H9 (cell line): ENCODE measurements at regions not wholly inside any gene's neighbourhood (a gene's known extent, or its start where the extent isn't known, plus 50 kb on each side); places are given as distances from the start of the nearest gene placed in this dataset.

ENCODE experiments used
- DNase-seq: peaks from one replicate; pipeline ENCODE4 v3.0.0-alpha.2; 2017
- H2AFZ ChIP-seq: one replicate; pipeline ENCODE4 v1.6.1; 2013; ENCODE audit warnings: mild to moderate bottlenecking, low read length, control low read depth, moderate library complexity
- H2AK5ac ChIP-seq: 2 replicates; pipeline ENCODE4 v1.6.1; 2013; ENCODE audit warnings: low read length, control low read depth, mixed read lengths; ENCODE audit not compliant: insufficient read length
- H2BK120ac ChIP-seq: one replicate; pipeline ENCODE4 v1.6.1; 2013; ENCODE audit warnings: low read depth, mild to moderate bottlenecking, low read length, control low read depth, inconsistent platforms; ENCODE audit not compliant: poor library complexity, severe bottlenecking
- H2BK12ac ChIP-seq: 2 replicates; pipeline ENCODE4 v1.6.1; 2013; ENCODE audit warnings: low read length, control low read depth, mixed read lengths, low read depth; ENCODE audit not compliant: insufficient read length
- H2BK15ac ChIP-seq: 2 replicates; pipeline ENCODE4 v1.6.1; 2013; ENCODE audit warnings: low read depth, low read length, control low read depth
- H2BK20ac ChIP-seq: one replicate; pipeline ENCODE4 v1.6.1; 2013; ENCODE audit warnings: low read depth, mild to moderate bottlenecking, low read length, control low read depth, inconsistent platforms; ENCODE audit not compliant: poor library complexity, severe bottlenecking
- H2BK5ac ChIP-seq: 2 replicates; pipeline ENCODE4 v1.6.1; 2013; ENCODE audit warnings: low read length, control low read depth, mixed read lengths; ENCODE audit not compliant: insufficient read length
- H3K14ac ChIP-seq: 2 replicates; pipeline ENCODE4 v1.6.1; 2013; ENCODE audit warnings: low read length, control low read depth; ENCODE audit not compliant: insufficient read depth
- H3K18ac ChIP-seq: 2 replicates; pipeline ENCODE4 v1.6.1; 2013; ENCODE audit warnings: low read depth, mild to moderate bottlenecking, mixed read lengths, low read length, control low read depth; ENCODE audit not compliant: insufficient read length
- H3K23ac ChIP-seq: 2 replicates; pipeline ENCODE4 v1.6.1; 2013; ENCODE audit warnings: low read length, control low read depth, mixed read lengths, low read depth; ENCODE audit not compliant: insufficient read length
- H3K23me2 ChIP-seq: 2 replicates; pipeline ENCODE4 v1.6.1; 2013; ENCODE audit warnings: low read depth, mild to moderate bottlenecking, mixed read lengths, low read length, control low read depth; ENCODE audit not compliant: insufficient read length, poor library complexity, severe bottlenecking
- H3K27ac ChIP-seq: 2 replicates; pipeline ENCODE4 v1.5.1; 2013; ENCODE audit warnings: low read length, control low read depth, mixed read lengths, low read depth; ENCODE audit not compliant: insufficient read length
- H3K27me3 ChIP-seq: 2 replicates; pipeline ENCODE4 v1.6.1; 2013; ENCODE audit warnings: low read length, control low read depth, inconsistent platforms; ENCODE audit not compliant: insufficient read depth
- H3K4ac ChIP-seq: 2 replicates; pipeline ENCODE4 v1.6.1; 2013; ENCODE audit warnings: low read depth, mild to moderate bottlenecking, control low read depth, inconsistent platforms, low read length, moderate library complexity
- H3K4me1 ChIP-seq: 2 replicates; pipeline ENCODE4 v1.6.1; 2013; ENCODE audit warnings: low read length, control low read depth, inconsistent platforms; ENCODE audit not compliant: insufficient read depth
- H3K4me2 ChIP-seq: 2 replicates; pipeline ENCODE4 v1.6.1; 2013; ENCODE audit warnings: low read length, control low read depth, mixed read lengths; ENCODE audit not compliant: insufficient read length, insufficient read depth
- H3K56ac ChIP-seq: 2 replicates; pipeline ENCODE4 v1.6.1; 2013; ENCODE audit warnings: low read depth, mild to moderate bottlenecking, mixed read lengths, low read length, control low read depth; ENCODE audit not compliant: insufficient read length
- H3K79me1 ChIP-seq: 2 replicates; pipeline ENCODE4 v1.6.1; 2013; ENCODE audit warnings: low read depth, mild to moderate bottlenecking, moderate library complexity, low read length, control low read depth, inconsistent platforms; ENCODE audit not compliant: insufficient read depth, poor library complexity, severe bottlenecking
- H3K79me2 ChIP-seq: 2 replicates; pipeline ENCODE4 v1.6.1; 2013; ENCODE audit warnings: low read length, control low read depth, inconsistent platforms; ENCODE audit not compliant: insufficient read depth
- H3K9ac ChIP-seq: 2 replicates; pipeline ENCODE4 v1.6.1; 2013; ENCODE audit warnings: low read length, control low read depth, mixed read lengths; ENCODE audit not compliant: insufficient read length; ENCODE audit errors: extremely low read depth
- H3K9me3 ChIP-seq: one replicate; pipeline ENCODE4 v1.6.1; 2013; ENCODE audit warnings: low read depth, low read length, inconsistent platforms; ENCODE audit not compliant: control insufficient read depth
- H3T11ph ChIP-seq: one replicate; pipeline ENCODE4 v1.6.1; 2013; ENCODE audit warnings: mild to moderate bottlenecking, low read length, control low read depth, inconsistent platforms
- H4K20me1 ChIP-seq: one replicate; pipeline ENCODE4 v1.6.1; 2013; ENCODE audit not compliant: control insufficient read depth, insufficient read length, insufficient read depth
- H4K5ac ChIP-seq: 2 replicates; pipeline ENCODE4 v1.6.1; 2013; ENCODE audit warnings: low read depth, mild to moderate bottlenecking, mixed read lengths, low read length, control low read depth; ENCODE audit not compliant: insufficient read length
- H4K8ac ChIP-seq: replicated peaks from 2 replicates; pipeline ENCODE4 v1.6.1; 2013; ENCODE audit warnings: low read length, control low read depth, mixed read lengths, low read depth; ENCODE audit not compliant: insufficient read length
- H4K91ac ChIP-seq: 2 replicates; pipeline ENCODE4 v1.6.1; 2013; ENCODE audit warnings: low read depth, mild to moderate bottlenecking, moderate library complexity, mixed read lengths, low read length, control low read depth; ENCODE audit not compliant: insufficient read length
- H3K27ac Mint-ChIP-seq, 3 experiments: 2 replicates in 2 of 3; 3 replicates in 1 of 3; pipeline ENCODE4 v1.8.0; 2020 to 2021; ENCODE audit warnings: mixed read lengths in 3 of 3, mild to moderate bottlenecking in 1 of 3, moderate library complexity in 1 of 3
- H3K27me3 Mint-ChIP-seq: 2 replicates; pipeline ENCODE4 v1.8.0; 2021; ENCODE audit warnings: low read depth, mild to moderate bottlenecking, moderate library complexity, mixed read lengths
- H3K36me3 Mint-ChIP-seq, 3 experiments: 2 replicates in 2 of 3; 3 replicates in 1 of 3; pipeline ENCODE4 v1.8.0; 2020 to 2021; ENCODE audit warnings: low read depth in 3 of 3, mixed read lengths in 3 of 3; ENCODE audit not compliant: insufficient read depth in 1 of 3
- H3K4me1 Mint-ChIP-seq, 2 experiments: 2 replicates each; pipeline ENCODE4 v1.8.0; 2020; ENCODE audit warnings: mixed read lengths in 2 of 2
- H3K4me3 Mint-ChIP-seq, 2 experiments: 2 replicates in 1 of 2; 3 replicates in 1 of 2; pipeline ENCODE4 v1.8.0; 2020 to 2021; ENCODE audit warnings: mild to moderate bottlenecking in 2 of 2, mixed read lengths in 2 of 2, moderate library complexity in 1 of 2
- H3K9me3 Mint-ChIP-seq, 2 experiments: 2 replicates in 1 of 2; 3 replicates in 1 of 2; pipeline ENCODE4 v1.8.0; 2020; ENCODE audit warnings: mild to moderate bottlenecking in 2 of 2, mixed read lengths in 2 of 2, moderate library complexity in 1 of 2
- WGBS: extraction: QIAGEN DNeasy Blood & Tissue Kit; methylation state at CpG from one replicate; pipeline ENCODE4 v1.1.7; 2013; ENCODE audit warnings: missing lambda C conversion rate, low lambda C conversion rate, mixed read lengths; ENCODE audit not compliant: insufficient read length; ENCODE audit errors: extremely low coverage; 5-methylcytosine and 5-hydroxymethylcytosine counted together
- TF ChIP-seq, protein P1 (sequence below): fragments of 200-600 bp; sonication (generic); conservative IDR thresholded peaks from 3 replicates; pipeline ENCODE4 v1.8.0; 2021; ENCODE audit warnings: antibody characterized with exemption, mild to moderate bottlenecking

DNA sequence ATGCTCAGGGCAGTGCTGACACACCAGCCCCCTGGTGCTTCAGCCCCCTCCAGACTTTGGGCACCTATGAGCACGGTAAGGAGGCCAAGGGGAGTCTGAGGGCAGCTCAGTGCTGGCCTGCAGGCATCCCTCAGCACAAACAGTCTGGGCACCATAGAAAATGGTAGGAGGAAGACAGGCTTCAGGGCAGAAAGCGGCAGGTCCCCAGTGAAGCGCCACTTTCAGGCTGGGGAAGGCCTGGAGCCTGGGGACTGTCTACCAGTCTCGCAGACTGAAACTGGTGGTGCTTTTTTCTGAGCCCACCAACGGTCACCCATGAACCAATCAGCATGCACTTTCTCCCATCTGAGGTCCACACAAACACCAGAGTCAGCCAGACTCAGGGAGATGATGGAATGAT lies 1074.7 kb downstream of the PCDH18 start:
- H3K27ac Mint-ChIP-seq: no peak overlapping the region
- H2BK5ac ChIP-seq: no peak overlapping the region
- H4K20me1 ChIP-seq: no peaks in the 10 kb centered on the region
- no peak overlapping the region for H2AK5ac ChIP-seq
- H3K4me1 Mint-ChIP-seq: peaks cover 4 to 5% of the 10 kb centered on the region in 2 experiments; a peak in 2 of 4 replicates
- H3K4me1 ChIP-seq: no peaks in the 10 kb centered on the region; the same call in 1 of the 2 replicates
- no peak overlapping the region for H2AFZ ChIP-seq
- no peak overlapping the region for H4K5ac ChIP-seq
- H3K27me3 ChIP-seq: no peaks in the 10 kb centered on the region
- no peak overlapping the region for H3K4me3 Mint-ChIP-seq
- no peak overlapping the region for H2BK120ac ChIP-seq
- H3K4ac ChIP-seq: no peak overlapping the region
- no peak overlapping the region for H3K27ac ChIP-seq
- H2BK12ac ChIP-seq: no peak overlapping the region
- TF ChIP-seq, protein P1, sequence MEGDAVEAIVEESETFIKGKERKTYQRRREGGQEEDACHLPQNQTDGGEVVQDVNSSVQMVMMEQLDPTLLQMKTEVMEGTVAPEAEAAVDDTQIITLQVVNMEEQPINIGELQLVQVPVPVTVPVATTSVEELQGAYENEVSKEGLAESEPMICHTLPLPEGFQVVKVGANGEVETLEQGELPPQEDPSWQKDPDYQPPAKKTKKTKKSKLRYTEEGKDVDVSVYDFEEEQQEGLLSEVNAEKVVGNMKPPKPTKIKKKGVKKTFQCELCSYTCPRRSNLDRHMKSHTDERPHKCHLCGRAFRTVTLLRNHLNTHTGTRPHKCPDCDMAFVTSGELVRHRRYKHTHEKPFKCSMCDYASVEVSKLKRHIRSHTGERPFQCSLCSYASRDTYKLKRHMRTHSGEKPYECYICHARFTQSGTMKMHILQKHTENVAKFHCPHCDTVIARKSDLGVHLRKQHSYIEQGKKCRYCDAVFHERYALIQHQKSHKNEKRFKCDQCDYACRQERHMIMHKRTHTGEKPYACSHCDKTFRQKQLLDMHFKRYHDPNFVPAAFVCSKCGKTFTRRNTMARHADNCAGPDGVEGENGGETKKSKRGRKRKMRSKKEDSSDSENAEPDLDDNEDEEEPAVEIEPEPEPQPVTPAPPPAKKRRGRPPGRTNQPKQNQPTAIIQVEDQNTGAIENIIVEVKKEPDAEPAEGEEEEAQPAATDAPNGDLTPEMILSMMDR: no peak
- H3K9me3 Mint-ChIP-seq: peaks cover 8 to 9% of the 10 kb centered on the region in 2 experiments; a peak in 4 of 5 replicates
- H3K4me2 ChIP-seq: no peak overlapping the region
- no peak overlapping the region for H3T11ph ChIP-seq
- H3K36me3 Mint-ChIP-seq: peaks cover 2 to 16% (median 6%) of the 10 kb centered on the region in 3 experiments; a peak in 5 of 7 replicates
- no CpG with 5 or more reads among the region's 5 CpGs for WGBS
- no peak overlapping the region for H3K14ac ChIP-seq
- no peak overlapping the region for H3K18ac ChIP-seq
- H3K9ac ChIP-seq: no peak overlapping the region
- H4K91ac ChIP-seq: no peak overlapping the region
- DNase-seq: no peak
- no peaks in the 10 kb centered on the region for H3K23me2 ChIP-seq
- no peaks in the 10 kb centered on the region for H3K27me3 Mint-ChIP-seq
- H3K23ac ChIP-seq: no peak overlapping the region
- H3K79me1 ChIP-seq: no peaks in the 10 kb centered on the region
- no peaks in the 10 kb centered on the region for H3K9me3 ChIP-seq
- no peak overlapping the region for H3K56ac ChIP-seq
- H3K79me2 ChIP-seq: no peaks in the 10 kb centered on the region
- H2BK15ac ChIP-seq: no peak overlapping the region
- no peak overlapping the region for H2BK20ac ChIP-seq
- no peak overlapping the region for H4K8ac ChIP-seq
